HepG2 (cell line): ENCODE measurements at regions not wholly inside any gene's neighbourhood (a gene's known extent, or its start where the extent isn't known, plus 50 kb on each side); places are given as distances from the start of the nearest gene placed in this dataset.
A peak's percentile ranks its signal among the peaks of the same experiment; 100 is the strongest.

Experiments used
- ATAC-seq: fragments of 200-7000 bp; cut with Tn5 transposase; 3 replicates; pipeline ENCODE4 v1.9.1; 2020; ENCODE audit warnings: mild to moderate bottlenecking, moderate library complexity
- BruUV-seq: library from RNA; stranded (reverse); fragments of 400-500 nt; replicated peaks from 2 replicates; lab custom pipeline; 2021; lab: Mats Ljungman, UMichigan
- CTCF ChIA-PET: fragments of 300-600 bp; formaldehyde crosslinking; extraction: SDS; loops from one replicate; lab custom pipeline; 2021; ENCODE audit warnings: low total read pairs, inconsistent platforms, low intra/inter-chr PET ratio; lab: Yijun Ruan, JAX
- POLR2A ChIA-PET: fragments of 350-600 bp; sonication (Branson Sonifier 250); formaldehyde crosslinking; loops from one replicate; lab custom pipeline; 2020; ENCODE audit warnings: antibody characterized with exemption, inconsistent platforms; lab: Yijun Ruan, JAX
- DNase-seq: peaks from one replicate; pipeline ENCODE4 v3.0.0-alpha.2; 2015; ENCODE audit warnings: low spot score
- FAIRE-seq: peaks from 3 replicates; lab custom pipeline; 2011; peaks lifted over from hg19 to GRCh38; lab: Jason Lieb, UNC
- H2AFZ ChIP-seq: one replicate; pipeline ENCODE4 v1.6.1; 2011; ENCODE audit warnings: low read length, inconsistent platforms
- H3K27ac ChIP-seq: fragments of 300-600 bp; 3 replicates; pipeline ENCODE4 v1.8.0; 2011; ENCODE audit warnings: mixed run types, mild to moderate bottlenecking, mixed read lengths, low read length, inconsistent platforms; ENCODE audit not compliant: insufficient read depth; ENCODE audit errors: extremely low read length
- H3K27me3 ChIP-seq, 2 experiments: fragments of 200-600 bp in 1 of 2; 2 replicates in 1 of 2; 3 replicates in 1 of 2; pipeline versions ENCODE4 v1.6.0 to v1.8.0; 2011; ENCODE audit warnings: low read length in 2 of 2, mild to moderate bottlenecking in 2 of 2, moderate library complexity in 2 of 2, inconsistent platforms in 1 of 2; ENCODE audit not compliant: insufficient read depth in 2 of 2, control insufficient read depth in 1 of 2
- H3K36me3 ChIP-seq, 2 experiments: fragments of 200-600 bp in 1 of 2; replicated peaks in 1 of 2; 2 replicates in 1 of 2; 3 replicates in 1 of 2; pipeline versions ENCODE4 v1.5.1 to v1.8.0; 2011; ENCODE audit warnings: low read length in 2 of 2, inconsistent platforms in 1 of 2; ENCODE audit not compliant: insufficient read depth in 2 of 2, control insufficient read depth in 1 of 2
- H3K4me1 ChIP-seq: 2 replicates; pipeline ENCODE4 v1.5.1; 2012; ENCODE audit warnings: low read length, inconsistent platforms; ENCODE audit not compliant: insufficient read depth
- H3K4me2 ChIP-seq: 2 replicates; pipeline ENCODE4 v1.6.0; 2011; ENCODE audit warnings: low read depth, low read length, inconsistent platforms
- H3K4me3 ChIP-seq, 3 experiments: fragments of 200-600 bp in 1 of 3; sonication (generic), shearing (Covaris generic) in 1 of 3; replicated peaks in 1 of 3; 2 replicates each; pipeline ENCODE4 v1.5.1; 2011 to 2016; ENCODE audit warnings: low read length in 3 of 3, inconsistent platforms in 2 of 3, low read depth in 2 of 3, mild to moderate bottlenecking in 2 of 3, control low read depth in 1 of 3, mixed read lengths in 1 of 3; ENCODE audit not compliant: insufficient read depth in 1 of 3
- H3K79me2 ChIP-seq: one replicate; pipeline ENCODE4 v1.6.1; 2011; ENCODE audit warnings: low read length, inconsistent platforms; ENCODE audit not compliant: insufficient read depth
- H3K9ac ChIP-seq: 2 replicates; pipeline ENCODE4 v1.6.0; 2011; ENCODE audit warnings: mild to moderate bottlenecking, low read depth, low read length, inconsistent platforms; ENCODE audit not compliant: insufficient read depth
- H3K9me3 ChIP-seq: 2 replicates; pipeline ENCODE4 v1.5.1; 2012; ENCODE audit warnings: mild to moderate bottlenecking, low read length
- H4K20me1 ChIP-seq: 2 replicates; pipeline ENCODE4 v1.6.0; 2011; ENCODE audit warnings: inconsistent platforms, mild to moderate bottlenecking, low read length, moderate library complexity; ENCODE audit not compliant: insufficient read depth
- ARNTL ChIP-seq: sonication (generic); formaldehyde crosslinking; IDR thresholded peaks from 2 replicates; pipeline ENCODE4 v1.4.0; 2020; ENCODE audit warnings: mild to moderate bottlenecking, missing genetic modification reagents
- DPF2 ChIP-seq: sonication (generic); formaldehyde crosslinking; IDR thresholded peaks from 2 replicates; pipeline ENCODE4 v1.4.0; 2020; ENCODE audit warnings: mild to moderate bottlenecking, low read depth, missing genetic modification reagents, borderline replicate concordance
- FOSL1 ChIP-seq: sonication (generic); formaldehyde crosslinking; IDR thresholded peaks from 2 replicates; pipeline ENCODE4 v1.9.0; 2021; ENCODE audit warnings: missing genetic modification reagents, borderline replicate concordance
- FOXK2 ChIP-seq: fragments of 450-650 bp; IDR thresholded peaks from 2 replicates; pipeline ENCODE4 v1.6.1; 2016
- KDM5A ChIP-seq: fragments of 200-600 bp; sonication (generic); IDR thresholded peaks from 2 replicates; pipeline ENCODE4 v1.7.0; 2018; ENCODE audit warnings: antibody characterized with exemption, mild to moderate bottlenecking, low read length, borderline replicate concordance
- NONO ChIP-seq, 2 experiments: fragments of 450-650 bp in 1 of 2; sonication (generic) in 1 of 2; formaldehyde crosslinking in 1 of 2; IDR thresholded peaks in 1 of 2; conservative IDR thresholded peaks in 1 of 2; 2 replicates each; pipeline versions ENCODE4 v1.6.1 to v1.8.0; 2017 to 2022; ENCODE audit warnings: mild to moderate bottlenecking in 1 of 2, missing genetic modification reagents in 1 of 2, moderate library complexity in 1 of 2
- RCOR2 ChIP-seq: IDR thresholded peaks from 2 replicates; pipeline ENCODE4 v1.6.1; 2016; ENCODE audit warnings: missing biosample characterization, missing genetic modification reagents
- TEAD2 ChIP-seq: sonication (generic); formaldehyde crosslinking; IDR thresholded peaks from 2 replicates; pipeline ENCODE4 v1.9.0; 2021; ENCODE audit warnings: missing genetic modification reagents
- ZBTB20 ChIP-seq: sonication (generic); formaldehyde crosslinking; IDR thresholded peaks from 2 replicates; pipeline ENCODE4 v1.8.1; 2023; ENCODE audit warnings: missing genetic modification reagents, low read depth, mild to moderate bottlenecking, borderline replicate concordance
- ZBTB21 ChIP-seq: sonication (generic); formaldehyde crosslinking; IDR thresholded peaks from 2 replicates; pipeline ENCODE4 v1.4.0; 2020; ENCODE audit warnings: missing genetic modification reagents
- ZNF264 ChIP-seq: sonication (generic); formaldehyde crosslinking; IDR thresholded peaks from 2 replicates; pipeline ENCODE4 v1.4.0; 2020; ENCODE audit warnings: missing genetic modification reagents
- ZNF816 ChIP-seq: sonication (generic); formaldehyde crosslinking; IDR thresholded peaks from 2 replicates; pipeline ENCODE4 v1.8.0; 2022; ENCODE audit warnings: missing genetic modification reagents, mild to moderate bottlenecking, borderline replicate concordance
- WGBS: methylation state at CpG from one replicate; pipeline ENCODE4 v1.1.6; 2017; ENCODE audit warnings: low lambda C conversion rate; 5-methylcytosine and 5-hydroxymethylcytosine counted together
- in situ Hi-C: cut with HindIII; loops from 2 replicates; pipeline ENCODE4 v1.10.0; 2017; ENCODE audit warnings: low pct_unique_long_range_greater_than_20kb; ENCODE audit not compliant: extremely low pct_ligation_motif_present
- intact Hi-C: fragments of 100-400 bp; cut with micrococcal nuclease; formaldehyde crosslinking; loops from one replicate; pipeline ENCODE4 v1.10.0; 2022; ENCODE audit not compliant: unreplicated experiment
- TF ChIP-seq, protein P1 (sequence below), 2 experiments: sonication (generic) in 1 of 2; formaldehyde crosslinking in 1 of 2; IDR thresholded peaks; 2 replicates each; pipeline versions ENCODE4 v1.4.0 to v1.6.1; 2016 to 2020; ENCODE audit warnings: borderline replicate concordance in 1 of 2, low read depth in 1 of 2, mild to moderate bottlenecking in 1 of 2, missing genetic modification reagents in 1 of 2
- TF ChIP-seq, protein P2 (sequence below), 2 experiments: fragments of 450-650 bp in 1 of 2; sonication (generic) in 1 of 2; formaldehyde crosslinking; IDR thresholded peaks; 2 replicates each; pipeline versions ENCODE4 v1.5.0 to v1.8.0; 2020 to 2022; ENCODE audit warnings: mild to moderate bottlenecking in 1 of 2, missing genetic modification reagents in 1 of 2
- TF ChIP-seq, protein P3 (sequence below): sonication (generic); formaldehyde crosslinking; IDR thresholded peaks from 2 replicates; pipeline ENCODE4 v1.5.1; 2020; ENCODE audit warnings: mild to moderate bottlenecking, missing genetic modification reagents, moderate library complexity

DNA sequence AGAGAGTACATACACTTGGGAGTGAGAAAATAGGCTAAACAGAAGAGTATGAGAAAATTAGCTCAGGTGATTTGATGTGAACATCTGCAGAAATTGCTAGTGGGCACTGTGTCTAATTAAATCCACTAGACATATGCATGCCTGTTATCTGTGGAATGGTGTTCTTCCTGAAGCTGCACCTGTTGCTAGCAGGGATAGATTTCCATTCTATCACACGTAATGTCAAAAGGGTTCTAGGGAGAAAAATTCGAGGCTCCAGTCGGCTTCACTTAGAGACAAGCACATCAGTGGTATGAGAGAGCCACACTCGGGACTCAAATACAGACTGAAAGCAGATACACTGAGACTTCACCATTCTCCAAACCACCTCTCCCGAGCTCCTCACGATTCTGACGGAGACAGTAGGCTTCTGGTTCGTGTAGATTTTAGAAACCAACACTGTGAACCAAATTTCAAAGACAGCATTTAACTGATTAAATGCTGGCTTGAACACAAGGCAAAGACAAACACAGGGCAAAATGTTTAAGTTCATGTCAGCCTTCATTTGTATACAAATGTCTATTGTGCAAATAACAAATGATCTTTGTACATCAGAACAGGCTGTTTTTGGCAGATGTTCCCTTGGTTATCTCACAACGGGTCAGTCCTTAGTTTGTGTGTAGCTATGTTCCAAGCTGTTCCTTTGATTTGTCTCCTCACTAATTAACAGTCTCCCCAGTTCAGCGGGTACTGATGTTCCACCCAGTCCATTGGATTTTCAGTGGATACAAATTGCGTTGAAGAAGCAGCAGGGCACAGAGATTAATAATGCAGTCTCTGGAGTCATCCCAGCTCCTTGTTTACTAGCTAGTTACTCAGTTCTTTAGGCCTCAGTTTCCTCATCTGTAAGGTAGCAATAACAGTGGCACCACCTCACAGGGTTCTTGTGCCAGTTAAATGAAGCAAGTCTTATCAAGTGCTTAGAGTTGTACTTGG is 131.0 kb upstream of the IFNGR1 start:
- Histone ChIP-seq H3K27ac (peak overlapping the region; percentile 92), H3K27me3 (no peaks in the 10 kb centered on the region), H3K9ac (peak overlapping the region; percentile 73), H3K4me1 (peaks cover 64% of the 10 kb centered on the region), H3K4me2 (peak overlapping the region; percentile 78), H2AFZ (peak overlapping the region; percentile 82), H4K20me1 (no peaks in the 10 kb centered on the region), H3K4me3 (peak overlapping the region; percentile 3 to 51 (median 6); a peak in 2 of 6 replicates), H3K9me3 (no peaks in the 10 kb centered on the region), H3K79me2 (no peaks in the 10 kb centered on the region), H3K36me3 (no peaks in the 10 kb centered on the region)
- FAIRE-seq (peak; percentile 77), DNase-seq (peak; percentile 94), ATAC-seq (peak; percentile 48)
- TSS peak; percentile 81 for BruUV-seq
- intact Hi-C loops: loop anchor here (5.0 to 10.0 kb wide), 7 partner anchors 62 to 735 kb away; no protein-coding TSS in a partner anchor
- in situ Hi-C loops: loop anchor here (10.0 kb wide), 1 partner anchor 515 kb away; the partner anchor contains the start of gene TNFAIP3
- 5% methylated on average over 11 of the region's 11 CpGs for WGBS
- ChIA-PET CTCF (interaction anchor here (2.2 kb wide), 1 partner anchor 36 kb away, joined by 8 read pairs; no protein-coding TSS in a partner anchor), POLR2A (interaction anchor here (0.6 to 5.3 kb wide), 10 partner anchors 8 to 373 kb away, joined by 3 to 37 read pairs (median 6); no protein-coding TSS in a partner anchor)
- TF ChIP-seq, protein P1, sequence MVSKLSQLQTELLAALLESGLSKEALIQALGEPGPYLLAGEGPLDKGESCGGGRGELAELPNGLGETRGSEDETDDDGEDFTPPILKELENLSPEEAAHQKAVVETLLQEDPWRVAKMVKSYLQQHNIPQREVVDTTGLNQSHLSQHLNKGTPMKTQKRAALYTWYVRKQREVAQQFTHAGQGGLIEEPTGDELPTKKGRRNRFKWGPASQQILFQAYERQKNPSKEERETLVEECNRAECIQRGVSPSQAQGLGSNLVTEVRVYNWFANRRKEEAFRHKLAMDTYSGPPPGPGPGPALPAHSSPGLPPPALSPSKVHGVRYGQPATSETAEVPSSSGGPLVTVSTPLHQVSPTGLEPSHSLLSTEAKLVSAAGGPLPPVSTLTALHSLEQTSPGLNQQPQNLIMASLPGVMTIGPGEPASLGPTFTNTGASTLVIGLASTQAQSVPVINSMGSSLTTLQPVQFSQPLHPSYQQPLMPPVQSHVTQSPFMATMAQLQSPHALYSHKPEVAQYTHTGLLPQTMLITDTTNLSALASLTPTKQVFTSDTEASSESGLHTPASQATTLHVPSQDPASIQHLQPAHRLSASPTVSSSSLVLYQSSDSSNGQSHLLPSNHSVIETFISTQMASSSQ (IDR thresholded peaks at IDR 0.05; ENCODE audit: low read depth): peak; percentile 76
- TF ChIP-seq, protein P1 (CRISPR knock-in tag; IDR thresholded peaks at IDR 0.05; ENCODE audit: borderline replicate concordance): peak; percentile 84; the same call in 1 of the 2 replicates
- peak; percentile 97; the same call in 1 of the 2 replicates for TF ChIP-seq ZBTB20 (CRISPR knock-in tag)
- peak; percentile 20; the same call in 1 of the 2 replicates for TF ChIP-seq ZBTB21 (CRISPR knock-in tag)
- peak; percentile 75 for TF ChIP-seq DPF2 (CRISPR knock-in tag)
- peak; percentile 48; the same call in 1 of the 2 replicates for TF ChIP-seq ARNTL (CRISPR knock-in tag)
- peak; percentile 76; the same call in 1 of the 2 replicates for TF ChIP-seq ZNF264
- peak; percentile 62 for TF ChIP-seq FOXK2
- peak; percentile 88 for TF ChIP-seq RCOR2 (CRISPR knock-in tag)
- no peak for TF ChIP-seq NONO (IDR thresholded peaks at IDR 0.05)
- peak; percentile 63 for TF ChIP-seq NONO (CRISPR knock-in tag; conservative IDR thresholded peaks at IDR 0.05)
- TF ChIP-seq ZNF816 (CRISPR knock-in tag): no peak
- TF ChIP-seq, protein P2, sequence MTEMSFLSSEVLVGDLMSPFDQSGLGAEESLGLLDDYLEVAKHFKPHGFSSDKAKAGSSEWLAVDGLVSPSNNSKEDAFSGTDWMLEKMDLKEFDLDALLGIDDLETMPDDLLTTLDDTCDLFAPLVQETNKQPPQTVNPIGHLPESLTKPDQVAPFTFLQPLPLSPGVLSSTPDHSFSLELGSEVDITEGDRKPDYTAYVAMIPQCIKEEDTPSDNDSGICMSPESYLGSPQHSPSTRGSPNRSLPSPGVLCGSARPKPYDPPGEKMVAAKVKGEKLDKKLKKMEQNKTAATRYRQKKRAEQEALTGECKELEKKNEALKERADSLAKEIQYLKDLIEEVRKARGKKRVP (CRISPR knock-in tag; IDR thresholded peaks at IDR 0.05): 0 out of 4 replicates have a peak, but pooled peaks of 1 of the 2 experiments have one; percentile 20
- no peak for TF ChIP-seq FOSL1
- no peak for TF ChIP-seq TEAD2 (CRISPR knock-in tag)
- TF ChIP-seq KDM5A: 0 out of 2 replicates have a peak, but pooled peaks have one; percentile 23
- TF ChIP-seq, protein P3, sequence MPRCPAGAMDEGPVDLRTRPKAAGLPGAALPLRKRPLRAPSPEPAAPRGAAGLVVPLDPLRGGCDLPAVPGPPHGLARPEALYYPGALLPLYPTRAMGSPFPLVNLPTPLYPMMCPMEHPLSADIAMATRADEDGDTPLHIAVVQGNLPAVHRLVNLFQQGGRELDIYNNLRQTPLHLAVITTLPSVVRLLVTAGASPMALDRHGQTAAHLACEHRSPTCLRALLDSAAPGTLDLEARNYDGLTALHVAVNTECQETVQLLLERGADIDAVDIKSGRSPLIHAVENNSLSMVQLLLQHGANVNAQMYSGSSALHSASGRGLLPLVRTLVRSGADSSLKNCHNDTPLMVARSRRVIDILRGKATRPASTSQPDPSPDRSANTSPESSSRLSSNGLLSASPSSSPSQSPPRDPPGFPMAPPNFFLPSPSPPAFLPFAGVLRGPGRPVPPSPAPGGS (CRISPR knock-in tag): peak; percentile 52; the same call in 1 of the 2 replicates
